OCI-LY1 (cell line): ENCODE measurements at regions not wholly inside any gene's neighbourhood (a gene's known extent, or its start where the extent isn't known, plus 50 kb on each side); places are given as distances from the start of the nearest gene placed in this dataset.

Experiments
- H2AFZ ChIP-seq: fragments of 200-600 bp; sonication (generic), shearing (Covaris generic); 2 replicates; pipeline ENCODE4 v1.6.0; 2014; ENCODE audit warnings: antibody characterized with exemption, mild to moderate bottlenecking, low read length
- H3F3A ChIP-seq: fragments of 200-600 bp; sonication (generic), shearing (Covaris generic); 2 replicates; pipeline ENCODE4 v1.6.0; 2014; ENCODE audit warnings: mild to moderate bottlenecking, antibody characterized with exemption, low read length, moderate library complexity; ENCODE audit not compliant: insufficient read depth
- H3K27ac ChIP-seq: fragments of 200-600 bp; sonication (generic); 2 replicates; pipeline ENCODE4 v1.5.1; 2014; ENCODE audit warnings: low read length, mixed run types, mild to moderate bottlenecking, low read depth; ENCODE audit not compliant: poor library complexity, severe bottlenecking
- H3K27me3 ChIP-seq: fragments of 200-600 bp; sonication (generic); 2 replicates; pipeline ENCODE4 v1.6.0; 2014; ENCODE audit warnings: antibody characterized with exemption, mild to moderate bottlenecking, low read length, moderate library complexity; ENCODE audit not compliant: insufficient read depth
- H3K36me3 ChIP-seq: fragments of 200-600 bp; sonication (generic); 2 replicates; pipeline ENCODE4 v1.6.1; 2014; ENCODE audit warnings: mild to moderate bottlenecking, antibody characterized with exemption, low read length, moderate library complexity, mixed read lengths; ENCODE audit not compliant: insufficient read depth
- H3K4me1 ChIP-seq: fragments of 200-600 bp; sonication (generic); 2 replicates; pipeline ENCODE4 v1.5.1; 2014; ENCODE audit warnings: mild to moderate bottlenecking, low read length, moderate library complexity; ENCODE audit not compliant: insufficient read depth, severe bottlenecking
- H3K4me2 ChIP-seq: fragments of 200-600 bp; sonication (generic), shearing (Covaris generic); 2 replicates; pipeline ENCODE4 v1.6.1; 2014; ENCODE audit warnings: low read length
- H3K4me3 ChIP-seq: fragments of 200-600 bp; sonication (generic); 2 replicates; pipeline ENCODE4 v1.5.1; 2014; ENCODE audit warnings: low read length, low read depth, mild to moderate bottlenecking, mixed read lengths; ENCODE audit not compliant: poor library complexity, severe bottlenecking
- H3K79me2 ChIP-seq: fragments of 200-600 bp; shearing (Covaris generic); 2 replicates; pipeline ENCODE4 v1.6.1; 2016; ENCODE audit warnings: mixed run types, low read length, mixed read lengths; ENCODE audit not compliant: insufficient read depth
- H3K9ac ChIP-seq: fragments of 200-600 bp; sonication (generic), shearing (Covaris generic); 2 replicates; pipeline ENCODE4 v1.6.1; 2014; ENCODE audit warnings: mild to moderate bottlenecking, low read length, mixed read lengths
- H3K9me2 ChIP-seq: fragments of 200-600 bp; sonication (generic), shearing (Covaris generic); 2 replicates; pipeline ENCODE4 v1.6.1; 2014; ENCODE audit warnings: low read depth, mild to moderate bottlenecking, low read length, mixed read lengths
- H3K9me3 ChIP-seq: fragments of 200-600 bp; shearing (Covaris generic); 2 replicates; pipeline ENCODE4 v1.6.1; 2014; ENCODE audit warnings: low read length, mixed read lengths
- H4K20me1 ChIP-seq: fragments of 200-600 bp; sonication (generic), shearing (Covaris generic); 2 replicates; pipeline ENCODE4 v1.6.0; 2016; ENCODE audit warnings: mild to moderate bottlenecking, low read length; ENCODE audit not compliant: insufficient read depth
- EZH2 ChIP-seq: fragments of 200-600 bp; sonication (generic), shearing (Covaris generic); IDR thresholded peaks from 2 replicates; pipeline ENCODE4 v1.8.0; 2017; ENCODE audit warnings: borderline replicate concordance, mixed run types, mild to moderate bottlenecking, antibody characterized with exemption, low read length, moderate library complexity, mixed read lengths
- TF ChIP-seq, protein P1 (sequence below): fragments of 200-600 bp; sonication (generic), shearing (Covaris generic); IDR thresholded peaks from 2 replicates; pipeline ENCODE4 v1.5.1; 2017; ENCODE audit warnings: mild to moderate bottlenecking, antibody characterized with exemption, low read length, moderate library complexity, mixed read lengths

DNA sequence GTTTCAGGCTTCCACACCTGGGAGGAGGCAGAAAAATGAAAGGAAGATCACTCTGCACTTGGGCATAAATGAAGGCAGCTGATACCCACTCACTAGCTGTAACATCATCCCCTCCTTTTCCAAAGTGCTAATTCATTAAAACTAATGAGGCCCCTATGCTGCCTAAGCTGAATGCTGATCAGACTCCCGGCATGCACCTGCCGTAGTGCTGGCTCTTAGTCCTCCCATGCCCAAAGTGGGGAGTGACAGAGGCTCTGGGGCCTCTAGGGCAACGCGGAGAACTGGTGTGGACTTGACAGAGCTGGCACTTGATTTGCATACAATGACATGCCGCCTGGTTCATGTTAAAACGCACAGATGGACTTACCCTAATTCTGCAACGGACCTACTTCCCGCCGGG is 96.5 kb upstream of the NCAM1 start:
- Histone ChIP-seq H3F3A (no peaks in the 10 kb centered on the region), H3K36me3 (no peaks in the 10 kb centered on the region), H3K4me2 (no peak overlapping the region), H3K9me3 (peaks cover 3% of the 10 kb centered on the region; the same call in 1 of the 2 replicates), H3K9ac (no peak overlapping the region), H3K4me3 (no peak overlapping the region), H4K20me1 (no peaks in the 10 kb centered on the region), H2AFZ (no peak overlapping the region), H3K27me3 (no peaks in the 10 kb centered on the region), H3K27ac (no peak overlapping the region), H3K79me2 (no peaks in the 10 kb centered on the region), H3K9me2 (no peaks in the 10 kb centered on the region), H3K4me1 (no peaks in the 10 kb centered on the region)
- TF ChIP-seq EZH2: no peak
- TF ChIP-seq, protein P1, sequence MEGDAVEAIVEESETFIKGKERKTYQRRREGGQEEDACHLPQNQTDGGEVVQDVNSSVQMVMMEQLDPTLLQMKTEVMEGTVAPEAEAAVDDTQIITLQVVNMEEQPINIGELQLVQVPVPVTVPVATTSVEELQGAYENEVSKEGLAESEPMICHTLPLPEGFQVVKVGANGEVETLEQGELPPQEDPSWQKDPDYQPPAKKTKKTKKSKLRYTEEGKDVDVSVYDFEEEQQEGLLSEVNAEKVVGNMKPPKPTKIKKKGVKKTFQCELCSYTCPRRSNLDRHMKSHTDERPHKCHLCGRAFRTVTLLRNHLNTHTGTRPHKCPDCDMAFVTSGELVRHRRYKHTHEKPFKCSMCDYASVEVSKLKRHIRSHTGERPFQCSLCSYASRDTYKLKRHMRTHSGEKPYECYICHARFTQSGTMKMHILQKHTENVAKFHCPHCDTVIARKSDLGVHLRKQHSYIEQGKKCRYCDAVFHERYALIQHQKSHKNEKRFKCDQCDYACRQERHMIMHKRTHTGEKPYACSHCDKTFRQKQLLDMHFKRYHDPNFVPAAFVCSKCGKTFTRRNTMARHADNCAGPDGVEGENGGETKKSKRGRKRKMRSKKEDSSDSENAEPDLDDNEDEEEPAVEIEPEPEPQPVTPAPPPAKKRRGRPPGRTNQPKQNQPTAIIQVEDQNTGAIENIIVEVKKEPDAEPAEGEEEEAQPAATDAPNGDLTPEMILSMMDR: no peak

DNA sequence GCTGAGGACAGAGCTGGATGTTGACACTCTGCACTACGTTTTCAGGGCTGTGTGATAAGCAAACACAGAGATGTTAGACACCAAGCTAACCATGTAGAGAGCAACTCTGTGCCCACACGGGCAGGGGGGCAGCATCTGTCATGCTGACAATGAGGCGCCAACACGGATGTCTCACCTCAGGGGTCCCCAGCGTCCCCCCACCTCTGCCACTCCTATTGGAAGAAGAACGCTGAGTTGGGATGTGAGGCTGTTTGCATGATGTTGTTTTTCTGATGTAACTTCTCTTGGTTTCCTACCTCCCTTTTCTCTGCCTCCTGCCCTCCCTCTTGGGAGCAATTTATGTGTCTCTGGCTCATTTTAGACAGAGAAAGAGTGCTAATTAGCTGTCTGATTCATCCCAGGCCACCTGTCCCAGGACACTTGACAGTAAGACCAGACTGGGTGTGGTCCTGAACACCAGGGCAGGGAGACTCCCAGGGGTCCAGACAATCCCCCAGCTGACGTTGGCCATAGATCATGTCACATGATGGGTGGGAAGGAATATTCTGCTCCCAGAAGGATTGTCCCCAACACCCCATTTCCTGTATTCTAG is 89.2 kb upstream of the NCAM1 start:
- Histone ChIP-seq H3K27ac (no peak overlapping the region), H3K4me1 (no peaks in the 10 kb centered on the region), H3K9me2 (no peaks in the 10 kb centered on the region)

DNA sequence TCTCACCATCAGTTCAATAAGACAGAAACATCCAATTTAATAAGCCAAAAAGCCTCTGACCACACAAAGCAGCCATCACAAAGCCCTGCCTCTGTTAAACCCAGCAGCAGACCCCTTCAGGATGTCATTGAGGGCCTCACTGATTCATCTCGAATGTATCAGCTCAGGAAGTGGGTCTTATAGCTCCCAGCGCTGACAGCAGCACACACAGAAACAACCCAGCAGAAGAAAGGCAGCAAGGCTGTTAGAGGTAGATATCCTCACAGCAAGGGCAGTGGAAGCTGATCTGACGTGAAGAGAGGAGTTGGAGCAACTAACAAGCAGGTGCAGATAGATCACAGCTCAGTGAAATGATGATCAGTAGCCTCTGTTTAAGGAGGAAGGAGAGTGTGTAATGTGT is 86.2 kb upstream of the NCAM1 start:
- Histone ChIP-seq H3K27ac (no peak overlapping the region), H3K9me3 (no peaks in the 10 kb centered on the region), H3K4me2 (no peak overlapping the region), H4K20me1 (no peaks in the 10 kb centered on the region), H3K36me3 (no peaks in the 10 kb centered on the region), H3K4me3 (no peak overlapping the region), H3K9me2 (no peaks in the 10 kb centered on the region), H3K27me3 (0 out of 2 replicates have a peak, but pooled peaks cover 5% of the 10 kb centered on the region), H3K79me2 (no peaks in the 10 kb centered on the region), H3K9ac (no peak overlapping the region), H3F3A (no peaks in the 10 kb centered on the region), H3K4me1 (no peaks in the 10 kb centered on the region), H2AFZ (no peak overlapping the region)
- TF ChIP-seq, protein P1: no peak
- TF ChIP-seq EZH2: no peak

More for the DNA sequence above, 89.2 kb upstream of the NCAM1 start:
- Histone ChIP-seq H3K36me3 (no peaks in the 10 kb centered on the region), H2AFZ (no peak overlapping the region), H3K4me3 (no peak overlapping the region), H3K9me3 (no peaks in the 10 kb centered on the region), H3K4me2 (no peak overlapping the region), H4K20me1 (no peaks in the 10 kb centered on the region), H3K79me2 (no peaks in the 10 kb centered on the region), H3F3A (no peaks in the 10 kb centered on the region), H3K27me3 (no peaks in the 10 kb centered on the region), H3K9ac (no peak overlapping the region)
- no peak for TF ChIP-seq EZH2
- TF ChIP-seq, protein P1: no peak
